H9 (cell line): ENCODE measurements at regions not wholly inside any gene's neighbourhood (a gene's known extent, or its start where the extent isn't known, plus 50 kb on each side); places are given as distances from the start of the nearest gene placed in this dataset.

ENCODE experiments used
- DNase-seq: peaks from one replicate; pipeline ENCODE4 v3.0.0-alpha.2; 2017
- H2AFZ ChIP-seq: one replicate; pipeline ENCODE4 v1.6.1; 2013; ENCODE audit warnings: mild to moderate bottlenecking, low read length, control low read depth, moderate library complexity
- H2AK5ac ChIP-seq: 2 replicates; pipeline ENCODE4 v1.6.1; 2013; ENCODE audit warnings: low read length, control low read depth, mixed read lengths; ENCODE audit not compliant: insufficient read length
- H2BK120ac ChIP-seq: one replicate; pipeline ENCODE4 v1.6.1; 2013; ENCODE audit warnings: low read depth, mild to moderate bottlenecking, low read length, control low read depth, inconsistent platforms; ENCODE audit not compliant: poor library complexity, severe bottlenecking
- H2BK12ac ChIP-seq: 2 replicates; pipeline ENCODE4 v1.6.1; 2013; ENCODE audit warnings: low read length, control low read depth, mixed read lengths, low read depth; ENCODE audit not compliant: insufficient read length
- H2BK15ac ChIP-seq: 2 replicates; pipeline ENCODE4 v1.6.1; 2013; ENCODE audit warnings: low read depth, low read length, control low read depth
- H2BK20ac ChIP-seq: one replicate; pipeline ENCODE4 v1.6.1; 2013; ENCODE audit warnings: low read depth, mild to moderate bottlenecking, low read length, control low read depth, inconsistent platforms; ENCODE audit not compliant: poor library complexity, severe bottlenecking
- H2BK5ac ChIP-seq: 2 replicates; pipeline ENCODE4 v1.6.1; 2013; ENCODE audit warnings: low read length, control low read depth, mixed read lengths; ENCODE audit not compliant: insufficient read length
- H3K14ac ChIP-seq: 2 replicates; pipeline ENCODE4 v1.6.1; 2013; ENCODE audit warnings: low read length, control low read depth; ENCODE audit not compliant: insufficient read depth
- H3K18ac ChIP-seq: 2 replicates; pipeline ENCODE4 v1.6.1; 2013; ENCODE audit warnings: low read depth, mild to moderate bottlenecking, mixed read lengths, low read length, control low read depth; ENCODE audit not compliant: insufficient read length
- H3K23ac ChIP-seq: 2 replicates; pipeline ENCODE4 v1.6.1; 2013; ENCODE audit warnings: low read length, control low read depth, mixed read lengths, low read depth; ENCODE audit not compliant: insufficient read length
- H3K23me2 ChIP-seq: 2 replicates; pipeline ENCODE4 v1.6.1; 2013; ENCODE audit warnings: low read depth, mild to moderate bottlenecking, mixed read lengths, low read length, control low read depth; ENCODE audit not compliant: insufficient read length, poor library complexity, severe bottlenecking
- H3K27ac ChIP-seq: 2 replicates; pipeline ENCODE4 v1.5.1; 2013; ENCODE audit warnings: low read length, control low read depth, mixed read lengths, low read depth; ENCODE audit not compliant: insufficient read length
- H3K27me3 ChIP-seq: 2 replicates; pipeline ENCODE4 v1.6.1; 2013; ENCODE audit warnings: low read length, control low read depth, inconsistent platforms; ENCODE audit not compliant: insufficient read depth
- H3K4ac ChIP-seq: 2 replicates; pipeline ENCODE4 v1.6.1; 2013; ENCODE audit warnings: low read depth, mild to moderate bottlenecking, control low read depth, inconsistent platforms, low read length, moderate library complexity
- H3K4me1 ChIP-seq: 2 replicates; pipeline ENCODE4 v1.6.1; 2013; ENCODE audit warnings: low read length, control low read depth, inconsistent platforms; ENCODE audit not compliant: insufficient read depth
- H3K4me2 ChIP-seq: 2 replicates; pipeline ENCODE4 v1.6.1; 2013; ENCODE audit warnings: low read length, control low read depth, mixed read lengths; ENCODE audit not compliant: insufficient read length, insufficient read depth
- H3K56ac ChIP-seq: 2 replicates; pipeline ENCODE4 v1.6.1; 2013; ENCODE audit warnings: low read depth, mild to moderate bottlenecking, mixed read lengths, low read length, control low read depth; ENCODE audit not compliant: insufficient read length
- H3K79me1 ChIP-seq: 2 replicates; pipeline ENCODE4 v1.6.1; 2013; ENCODE audit warnings: low read depth, mild to moderate bottlenecking, moderate library complexity, low read length, control low read depth, inconsistent platforms; ENCODE audit not compliant: insufficient read depth, poor library complexity, severe bottlenecking
- H3K79me2 ChIP-seq: 2 replicates; pipeline ENCODE4 v1.6.1; 2013; ENCODE audit warnings: low read length, control low read depth, inconsistent platforms; ENCODE audit not compliant: insufficient read depth
- H3K9ac ChIP-seq: 2 replicates; pipeline ENCODE4 v1.6.1; 2013; ENCODE audit warnings: low read length, control low read depth, mixed read lengths; ENCODE audit not compliant: insufficient read length; ENCODE audit errors: extremely low read depth
- H3K9me3 ChIP-seq: one replicate; pipeline ENCODE4 v1.6.1; 2013; ENCODE audit warnings: low read depth, low read length, inconsistent platforms; ENCODE audit not compliant: control insufficient read depth
- H3T11ph ChIP-seq: one replicate; pipeline ENCODE4 v1.6.1; 2013; ENCODE audit warnings: mild to moderate bottlenecking, low read length, control low read depth, inconsistent platforms
- H4K20me1 ChIP-seq: one replicate; pipeline ENCODE4 v1.6.1; 2013; ENCODE audit not compliant: control insufficient read depth, insufficient read length, insufficient read depth
- H4K5ac ChIP-seq: 2 replicates; pipeline ENCODE4 v1.6.1; 2013; ENCODE audit warnings: low read depth, mild to moderate bottlenecking, mixed read lengths, low read length, control low read depth; ENCODE audit not compliant: insufficient read length
- H4K8ac ChIP-seq: replicated peaks from 2 replicates; pipeline ENCODE4 v1.6.1; 2013; ENCODE audit warnings: low read length, control low read depth, mixed read lengths, low read depth; ENCODE audit not compliant: insufficient read length
- H4K91ac ChIP-seq: 2 replicates; pipeline ENCODE4 v1.6.1; 2013; ENCODE audit warnings: low read depth, mild to moderate bottlenecking, moderate library complexity, mixed read lengths, low read length, control low read depth; ENCODE audit not compliant: insufficient read length
- H3K27ac Mint-ChIP-seq, 3 experiments: 2 replicates in 2 of 3; 3 replicates in 1 of 3; pipeline ENCODE4 v1.8.0; 2020 to 2021; ENCODE audit warnings: mixed read lengths in 3 of 3, mild to moderate bottlenecking in 1 of 3, moderate library complexity in 1 of 3
- H3K27me3 Mint-ChIP-seq: 2 replicates; pipeline ENCODE4 v1.8.0; 2021; ENCODE audit warnings: low read depth, mild to moderate bottlenecking, moderate library complexity, mixed read lengths
- H3K36me3 Mint-ChIP-seq, 3 experiments: 2 replicates in 2 of 3; 3 replicates in 1 of 3; pipeline ENCODE4 v1.8.0; 2020 to 2021; ENCODE audit warnings: low read depth in 3 of 3, mixed read lengths in 3 of 3; ENCODE audit not compliant: insufficient read depth in 1 of 3
- H3K4me1 Mint-ChIP-seq, 2 experiments: 2 replicates each; pipeline ENCODE4 v1.8.0; 2020; ENCODE audit warnings: mixed read lengths in 2 of 2
- H3K4me3 Mint-ChIP-seq, 2 experiments: 2 replicates in 1 of 2; 3 replicates in 1 of 2; pipeline ENCODE4 v1.8.0; 2020 to 2021; ENCODE audit warnings: mild to moderate bottlenecking in 2 of 2, mixed read lengths in 2 of 2, moderate library complexity in 1 of 2
- H3K9me3 Mint-ChIP-seq, 2 experiments: 2 replicates in 1 of 2; 3 replicates in 1 of 2; pipeline ENCODE4 v1.8.0; 2020; ENCODE audit warnings: mild to moderate bottlenecking in 2 of 2, mixed read lengths in 2 of 2, moderate library complexity in 1 of 2
- CTCF ChIP-seq: fragments of 200-600 bp; sonication (generic); conservative IDR thresholded peaks from 3 replicates; pipeline ENCODE4 v1.8.0; 2021; ENCODE audit warnings: antibody characterized with exemption, mild to moderate bottlenecking
- WGBS: extraction: QIAGEN DNeasy Blood & Tissue Kit; methylation state at CpG from one replicate; pipeline ENCODE4 v1.1.7; 2013; ENCODE audit warnings: missing lambda C conversion rate, low lambda C conversion rate, mixed read lengths; ENCODE audit not compliant: insufficient read length; ENCODE audit errors: extremely low coverage; 5-methylcytosine and 5-hydroxymethylcytosine counted together

DNA sequence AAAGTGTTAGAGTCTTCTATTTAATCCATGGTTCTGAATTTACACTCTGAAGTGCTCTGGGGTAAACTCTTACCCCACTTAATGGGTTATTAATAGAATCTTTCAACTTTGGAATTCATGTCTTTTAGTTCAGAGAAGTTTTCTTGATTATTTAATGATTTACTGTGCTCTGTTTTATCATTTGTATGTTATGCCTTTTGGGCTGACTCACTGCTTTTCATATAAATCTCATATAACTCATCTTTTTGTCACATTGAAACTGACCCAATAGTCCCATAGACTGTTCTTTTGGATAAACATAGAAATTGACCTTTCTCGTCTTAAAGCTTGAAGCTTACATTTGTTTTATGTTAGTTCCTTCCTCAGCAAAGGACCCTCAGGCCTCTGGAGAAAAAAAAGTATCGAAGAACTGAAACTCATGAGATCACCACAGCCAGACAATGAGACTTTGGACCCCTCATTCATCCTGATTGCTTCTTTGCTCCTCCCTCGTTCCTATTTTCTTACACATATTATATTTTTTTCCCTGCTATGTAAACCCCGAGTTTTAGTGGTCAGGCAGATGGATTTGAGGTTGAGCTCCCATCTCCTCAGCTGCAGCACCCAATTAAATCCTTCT, 229.1 kb upstream of the CBLB start:
- no peak overlapping the region for H3K27ac Mint-ChIP-seq
- Histone ChIP-seq H2BK20ac (no peak overlapping the region), H3K79me2 (no peaks in the 10 kb centered on the region), H4K91ac (no peak overlapping the region), H2BK120ac (no peak overlapping the region), H3K9me3 (no peaks in the 10 kb centered on the region), H3K23me2 (no peaks in the 10 kb centered on the region), H2BK12ac (no peak overlapping the region), H2BK15ac (no peak overlapping the region), H3K27ac (no peak overlapping the region), H3K27me3 (no peaks in the 10 kb centered on the region), H3K9ac (no peak overlapping the region), H4K20me1 (no peaks in the 10 kb centered on the region), H3K4me2 (no peak overlapping the region), H3K14ac (no peak overlapping the region), H4K8ac (no peak overlapping the region), H3T11ph (no peak overlapping the region), H3K56ac (no peak overlapping the region), H3K18ac (no peak overlapping the region), H2BK5ac (no peak overlapping the region), H3K23ac (no peak overlapping the region), H2AFZ (no peak overlapping the region), H4K5ac (no peak overlapping the region), H2AK5ac (no peak overlapping the region), H3K4me1 (no peaks in the 10 kb centered on the region), H3K4ac (no peak overlapping the region), H3K79me1 (no peaks in the 10 kb centered on the region)
- WGBS, result no CpG with 5 or more reads among the region's 4 CpGs
- H3K9me3 Mint-ChIP-seq, result peaks cover 14 to 19% of the 10 kb centered on the region in 2 experiments; a peak in 4 of 5 replicates
- DNase-seq, result no peak
- H3K4me1 Mint-ChIP-seq, result no peaks in the 10 kb centered on the region
- H3K36me3 Mint-ChIP-seq, result peaks cover 2 to 19% (median 9%) of the 10 kb centered on the region in 3 experiments; a peak in 6 of 7 replicates
- H3K4me3 Mint-ChIP-seq, result no peak overlapping the region
- H3K27me3 Mint-ChIP-seq, result no peaks in the 10 kb centered on the region
- TF ChIP-seq CTCF, result no peak
